GM19395 (cell line): ENCODE measurements at regions not wholly inside any gene's neighbourhood (a gene's known extent, or its start where the extent isn't known, plus 50 kb on each side); places are given as distances from the start of the nearest gene placed in this dataset.

ENCODE experiments used
- ATAC-seq: cut with Tn5 transposase; IDR thresholded peaks from one replicate; pipeline ENCODE4 v1.9.1; 2021; ENCODE audit warnings: mild to moderate bottlenecking, moderate library complexity; ENCODE audit not compliant: unreplicated experiment

DNA sequence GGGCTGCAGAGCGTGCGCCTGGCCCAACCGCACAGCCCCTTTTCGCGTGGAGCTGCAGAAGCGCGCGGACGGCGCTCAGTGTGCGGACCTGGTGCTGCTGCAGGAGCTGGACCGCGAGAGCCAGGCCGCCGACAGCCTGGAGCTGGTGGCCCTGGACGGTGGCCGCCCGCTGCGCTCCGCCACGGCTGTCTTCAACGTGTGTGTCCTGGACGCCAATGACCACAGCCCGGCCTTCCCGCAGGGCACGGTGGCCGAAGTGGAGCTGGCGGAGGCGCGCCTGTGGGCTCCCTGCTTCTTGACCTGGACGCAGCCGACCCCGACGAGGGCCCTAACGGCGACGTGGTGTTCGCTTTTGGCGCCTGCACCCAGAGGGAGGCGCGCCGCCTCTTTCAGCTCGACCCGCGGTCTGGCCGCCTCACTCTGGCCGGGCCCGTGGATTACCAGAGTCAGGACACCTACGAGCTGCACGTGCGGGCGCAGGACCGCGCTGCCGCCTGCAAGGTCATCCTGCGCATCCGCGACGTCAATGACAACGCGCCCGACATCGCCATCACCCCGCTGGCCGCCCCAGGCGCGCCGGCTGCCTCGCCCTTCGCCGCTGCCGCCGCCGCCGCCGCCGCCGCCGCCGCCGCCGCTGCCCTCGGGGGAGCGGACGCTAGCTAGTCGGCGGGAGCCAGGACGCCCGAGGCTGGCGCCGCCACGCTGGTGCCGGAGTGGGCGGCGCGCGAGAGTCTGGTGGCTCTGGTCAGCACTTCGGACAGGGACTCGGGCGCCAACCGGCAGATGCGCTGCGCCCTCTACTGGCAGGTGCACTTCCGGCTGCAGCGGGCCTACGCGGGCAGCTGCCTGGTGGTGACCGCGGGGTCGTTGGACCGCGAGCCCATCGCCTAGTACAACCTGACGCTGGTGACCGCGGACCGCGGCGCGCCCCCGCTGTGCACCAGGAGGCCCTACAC lies 172.2 kb downstream of the OLFM4 start:
- ATAC-seq = no peak

GRCh38 chr13:53201454-53202225 lies 173.0 kb downstream of the OLFM4 start:
- ATAC-seq = no peak

- no peak for ATAC-seq
Observed at GRCh38 chr13:53204598-53204997, 176.0 kb downstream of the OLFM4 start.

- no peak for ATAC-seq
Observed at GRCh38 chr13:53206455-53206854, 177.8 kb downstream of the OLFM4 start.

DNA sequence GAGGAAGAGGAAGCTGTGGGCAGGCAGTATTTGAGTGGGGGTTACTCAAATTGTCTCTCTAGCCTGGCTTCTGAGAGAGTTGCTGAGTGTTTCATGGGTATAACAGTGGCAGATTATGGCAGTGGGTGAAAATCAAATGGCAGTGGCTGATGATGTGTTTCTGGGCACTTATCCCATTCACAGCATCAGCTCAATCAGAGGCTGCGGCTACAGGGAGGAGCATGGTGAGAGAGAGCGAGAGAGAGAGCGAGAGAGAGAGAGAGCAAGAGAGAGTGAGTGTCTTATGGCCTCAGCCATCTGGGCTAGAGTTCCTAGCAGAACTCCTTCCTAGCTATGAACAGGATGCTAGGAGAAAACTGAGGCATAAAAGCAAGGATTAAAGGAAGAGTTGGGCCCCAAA lies 178.9 kb downstream of the OLFM4 start:
- no peak for ATAC-seq

- ATAC-seq = no peak
Observed at GRCh38 chr13:53214433-53214832, 185.8 kb downstream of the OLFM4 start.

GRCh38 chr13:53215563-53215962 lies 186.9 kb downstream of the OLFM4 start:
- no peak for ATAC-seq

GRCh38 chr13:53216773-53217172 lies 188.2 kb downstream of the OLFM4 start:
- ATAC-seq = no peak

DNA sequence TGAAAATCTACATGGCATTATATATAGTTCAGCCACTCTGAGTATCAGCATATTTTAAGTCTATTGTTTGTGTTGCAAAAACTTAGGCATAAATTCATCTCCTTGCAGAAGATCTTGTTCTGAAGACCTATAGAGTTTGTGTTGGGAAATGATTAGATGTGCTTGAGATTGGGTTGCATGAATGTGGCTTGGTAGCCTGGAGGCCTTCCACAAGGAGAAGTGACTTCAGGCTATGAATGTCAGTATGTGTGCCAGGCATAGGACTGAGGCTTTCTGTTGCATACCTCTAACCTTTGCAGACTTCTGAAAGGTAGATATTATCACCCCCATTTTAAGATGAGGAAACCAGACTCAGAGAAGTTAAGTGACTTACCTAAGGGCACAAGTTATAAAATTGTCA lies 188.6 kb downstream of the OLFM4 start:
- ATAC-seq = no peak

GRCh38 chr13:53220038-53220437 lies 191.4 kb downstream of the OLFM4 start:
- ATAC-seq = no peak

GRCh38 chr13:53237696-53238095 lies 209.1 kb downstream of the OLFM4 start:
- ATAC-seq = no peak

GRCh38 chr13:53238261-53238660 lies 209.6 kb downstream of the OLFM4 start:
- ATAC-seq = no peak

DNA sequence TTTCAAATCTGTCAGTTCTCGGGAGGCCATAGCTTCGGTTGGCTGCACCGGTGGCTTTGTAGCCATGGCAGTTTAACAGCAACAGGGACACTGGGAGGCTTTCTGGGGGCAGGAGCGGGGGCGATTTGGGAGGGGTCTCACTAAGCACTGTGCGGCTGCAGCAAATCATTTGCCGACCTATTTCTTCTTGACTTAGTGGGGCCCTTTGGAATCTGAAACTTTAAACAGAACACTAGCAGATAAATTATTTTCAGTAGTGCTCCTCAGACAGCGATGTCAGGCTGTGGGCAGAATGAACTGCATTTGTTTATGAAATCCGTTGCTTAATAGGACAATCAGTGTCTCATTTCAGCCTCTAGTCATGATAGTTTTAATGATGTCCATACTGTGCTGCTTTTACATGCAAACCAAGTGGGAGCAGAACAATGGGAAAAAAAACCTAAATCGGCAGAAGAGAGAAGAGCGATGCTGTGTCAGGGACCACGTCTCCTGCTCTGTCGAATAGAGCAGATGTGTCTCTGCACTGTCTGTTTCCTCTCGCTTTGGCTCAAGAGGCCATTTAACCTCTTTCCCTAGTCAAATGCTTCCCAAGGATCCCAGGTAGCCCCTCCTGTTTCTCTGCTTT lies 211.9 kb downstream of the OLFM4 start:
- no peak for ATAC-seq

DNA sequence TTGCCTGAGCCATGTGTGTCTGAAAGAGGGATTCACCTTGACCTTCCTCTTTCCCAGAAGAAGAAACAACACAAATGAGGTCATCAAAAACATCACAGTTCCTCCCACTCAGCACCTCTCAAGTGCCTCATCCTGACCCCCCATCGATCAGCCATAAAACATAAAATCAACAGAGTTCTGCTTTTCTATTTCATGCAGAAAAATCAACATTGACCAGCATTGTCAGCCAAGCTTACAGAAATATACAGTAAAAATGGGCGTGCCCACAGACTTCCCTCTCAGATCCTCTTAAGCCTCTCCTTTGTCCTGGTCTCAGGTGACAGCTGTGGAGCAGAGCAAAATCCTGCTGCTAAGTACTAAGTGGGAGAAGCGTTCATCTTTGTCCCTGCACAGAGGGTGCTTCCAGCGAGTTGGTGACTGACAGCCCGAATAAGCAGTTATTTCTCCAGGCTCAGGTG lies 213.3 kb downstream of the OLFM4 start:
- no peak for ATAC-seq

- no peak for ATAC-seq
Observed at GRCh38 chr13:53249236-53249635, 220.6 kb downstream of the OLFM4 start.

- peak; percentile 88 for ATAC-seq
Observed at GRCh38 chr13:53250272-53250875, 221.8 kb downstream of the OLFM4 start.

GRCh38 chr13:53250977-53251376 lies 222.4 kb downstream of the OLFM4 start:
- no peak for ATAC-seq

DNA sequence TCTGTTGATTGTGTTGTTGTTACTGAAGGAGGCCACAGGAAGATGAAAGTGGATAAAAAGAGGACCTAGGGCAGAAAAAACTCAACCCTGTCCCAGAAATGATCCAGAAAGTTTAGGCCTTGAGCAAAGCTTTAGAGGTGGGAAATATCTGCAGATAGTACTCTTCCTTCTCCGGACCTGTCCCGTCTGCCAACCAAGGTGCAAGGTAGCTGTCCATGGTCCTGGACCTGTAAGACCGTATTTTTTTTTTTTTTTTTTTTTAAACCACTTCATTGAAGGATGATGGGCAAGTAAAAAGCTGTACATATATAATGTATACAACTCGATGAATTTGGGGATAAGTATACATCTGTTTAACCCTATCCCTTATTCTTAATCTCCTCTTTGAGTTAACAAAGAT lies 225.9 kb downstream of the OLFM4 start:
- ATAC-seq = no peak

GRCh38 chr13:53255795-53256194 lies 227.2 kb downstream of the OLFM4 start:
- ATAC-seq = no peak

- no peak for ATAC-seq
Observed at GRCh38 chr13:53260594-53260993, 232.0 kb downstream of the OLFM4 start.
